ENCODE measurements at regions not wholly inside any gene's neighbourhood (a gene's known extent, or its start where the extent isn't known, plus 50 kb on each side); places are given as distances from the start of the nearest gene placed in this dataset.

- in situ Hi-C loops (cut with HindIII; ENCODE audit: low sequenced_read_pairs) = no loop called here
- no peak for DNase-seq (ENCODE audit: low read depth, low spot score)
- no peak overlapping the region for H3K4me3 ChIP-seq (ENCODE audit: low read depth, low read length)
- TF ChIP-seq CTCF (IDR thresholded peaks at IDR 0.05; ENCODE audit: low read depth, low read length) = no peak
These were observed 213.3 kb downstream of the KATNAL1 start for GRCh38 chr13:30094015-30094414.

GRCh38 chr13:30093236-30093635, 214.1 kb downstream of the KATNAL1 start:
- DNase-seq (ENCODE audit: low read depth, low spot score) = no peak
- H3K4me3 ChIP-seq (ENCODE audit: low read depth, low read length) = no peak overlapping the region
- no peak for TF ChIP-seq CTCF (IDR thresholded peaks at IDR 0.05; ENCODE audit: low read depth, low read length)
- in situ Hi-C loops (cut with HindIII; ENCODE audit: low sequenced_read_pairs) = no loop called here

GRCh38 chr13:30091691-30092090, 215.7 kb downstream of the KATNAL1 start:
- in situ Hi-C loops (cut with HindIII; ENCODE audit: low sequenced_read_pairs) = no loop called here
- H3K4me3 ChIP-seq (ENCODE audit: low read depth, low read length) = no peak overlapping the region
- DNase-seq (ENCODE audit: low read depth, low spot score) = no peak
- TF ChIP-seq CTCF (IDR thresholded peaks at IDR 0.05; ENCODE audit: low read depth, low read length) = no peak

GRCh38 chr13:30091035-30091434, 216.3 kb downstream of the KATNAL1 start:
- H3K4me3 ChIP-seq (ENCODE audit: low read depth, low read length) = no peak overlapping the region
- TF ChIP-seq CTCF (IDR thresholded peaks at IDR 0.05; ENCODE audit: low read depth, low read length) = no peak
- DNase-seq (ENCODE audit: low read depth, low spot score) = no peak
- in situ Hi-C loops (cut with HindIII; ENCODE audit: low sequenced_read_pairs) = no loop called here

- in situ Hi-C loops (cut with HindIII; ENCODE audit: low sequenced_read_pairs) = no loop called here
- no peak for DNase-seq (ENCODE audit: low read depth, low spot score)
- TF ChIP-seq CTCF (IDR thresholded peaks at IDR 0.05; ENCODE audit: low read depth, low read length) = no peak
- no peak overlapping the region for H3K4me3 ChIP-seq (ENCODE audit: low read depth, low read length)
These were observed 219.0 kb downstream of the KATNAL1 start for GRCh38 chr13:30088312-30088855.

DNA sequence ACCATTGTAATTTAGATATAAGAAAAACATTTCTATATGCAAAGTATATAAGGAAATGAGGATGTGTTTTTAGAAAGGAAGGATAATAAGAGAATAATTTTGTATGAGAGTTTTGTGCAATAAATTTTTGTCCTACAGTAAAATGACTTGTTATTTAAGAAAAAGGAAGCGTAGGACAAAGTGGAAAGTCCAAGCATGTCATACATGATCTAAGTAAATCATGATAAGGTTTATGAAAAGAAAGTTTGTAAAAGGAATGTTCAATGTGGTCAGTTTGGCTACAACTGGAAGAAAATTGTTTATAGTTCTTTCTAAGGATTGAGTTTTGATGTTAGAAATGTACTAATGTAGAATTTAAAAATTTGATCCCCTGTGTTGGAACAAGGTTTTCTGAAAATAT, 222.3 kb downstream of the KATNAL1 start:
- TF ChIP-seq CTCF (IDR thresholded peaks at IDR 0.05; ENCODE audit: low read depth, low read length) = no peak
- no peak for DNase-seq (ENCODE audit: low read depth, low spot score)
- in situ Hi-C loops (cut with HindIII; ENCODE audit: low sequenced_read_pairs) = no loop called here
- H3K4me3 ChIP-seq (ENCODE audit: low read depth, low read length) = no peak overlapping the region

GRCh38 chr13:30082391-30082790, 225.0 kb downstream of the KATNAL1 start:
- no peak for TF ChIP-seq CTCF (IDR thresholded peaks at IDR 0.05; ENCODE audit: low read depth, low read length)
- H3K4me3 ChIP-seq (ENCODE audit: low read depth, low read length) = no peak overlapping the region
- DNase-seq (ENCODE audit: low read depth, low spot score) = no peak
- in situ Hi-C loops (cut with HindIII; ENCODE audit: low sequenced_read_pairs) = no loop called here

Measured in astrocyte of the spinal cord (primary cell).